ENCODE measurements at regions not wholly inside any gene's neighbourhood (a gene's known extent, or its start where the extent isn't known, plus 50 kb on each side); places are given as distances from the start of the nearest gene placed in this dataset.

DNA sequence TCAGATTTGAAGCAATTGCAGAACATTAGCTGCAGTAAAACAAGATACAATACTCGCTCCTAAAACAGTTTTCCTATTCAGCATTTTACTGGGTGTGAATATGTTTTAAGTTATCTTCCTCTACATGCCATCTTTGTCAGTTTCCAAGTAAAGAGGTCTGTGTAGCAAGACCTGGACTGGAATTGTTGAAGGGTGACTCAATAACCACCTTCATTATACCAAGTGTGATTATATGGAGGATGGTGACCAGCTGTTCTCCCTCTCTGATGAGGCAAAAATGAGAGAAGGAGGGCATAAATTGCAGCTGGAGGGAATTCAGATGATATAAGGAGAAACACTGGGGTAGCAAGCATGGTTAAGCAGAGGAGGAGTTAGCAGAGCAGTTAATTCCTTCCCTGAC lies 922.1 kb upstream of the SLIT2 start:
- Mint-ChIP-seq H3K27me3 (ENCODE audit: unreplicated experiment) (no peaks in the 10 kb centered on the region), H3K9me3 (ENCODE audit: unreplicated experiment) (no peaks in the 10 kb centered on the region), H3K4me3 (ENCODE audit: unreplicated experiment) (no peak overlapping the region), H3K27ac (ENCODE audit: unreplicated experiment) (no peak overlapping the region), H3K36me3 (ENCODE audit: unreplicated experiment) (no peaks in the 10 kb centered on the region), H3K4me1 (ENCODE audit: low read depth, unreplicated experiment) (no peaks in the 10 kb centered on the region)
- DNase-seq = no peak
- TF ChIP-seq, protein P1, sequence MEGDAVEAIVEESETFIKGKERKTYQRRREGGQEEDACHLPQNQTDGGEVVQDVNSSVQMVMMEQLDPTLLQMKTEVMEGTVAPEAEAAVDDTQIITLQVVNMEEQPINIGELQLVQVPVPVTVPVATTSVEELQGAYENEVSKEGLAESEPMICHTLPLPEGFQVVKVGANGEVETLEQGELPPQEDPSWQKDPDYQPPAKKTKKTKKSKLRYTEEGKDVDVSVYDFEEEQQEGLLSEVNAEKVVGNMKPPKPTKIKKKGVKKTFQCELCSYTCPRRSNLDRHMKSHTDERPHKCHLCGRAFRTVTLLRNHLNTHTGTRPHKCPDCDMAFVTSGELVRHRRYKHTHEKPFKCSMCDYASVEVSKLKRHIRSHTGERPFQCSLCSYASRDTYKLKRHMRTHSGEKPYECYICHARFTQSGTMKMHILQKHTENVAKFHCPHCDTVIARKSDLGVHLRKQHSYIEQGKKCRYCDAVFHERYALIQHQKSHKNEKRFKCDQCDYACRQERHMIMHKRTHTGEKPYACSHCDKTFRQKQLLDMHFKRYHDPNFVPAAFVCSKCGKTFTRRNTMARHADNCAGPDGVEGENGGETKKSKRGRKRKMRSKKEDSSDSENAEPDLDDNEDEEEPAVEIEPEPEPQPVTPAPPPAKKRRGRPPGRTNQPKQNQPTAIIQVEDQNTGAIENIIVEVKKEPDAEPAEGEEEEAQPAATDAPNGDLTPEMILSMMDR (IDR thresholded peaks at IDR 0.05; ENCODE audit: partially characterized antibody, unreplicated experiment) = no peak

DNA sequence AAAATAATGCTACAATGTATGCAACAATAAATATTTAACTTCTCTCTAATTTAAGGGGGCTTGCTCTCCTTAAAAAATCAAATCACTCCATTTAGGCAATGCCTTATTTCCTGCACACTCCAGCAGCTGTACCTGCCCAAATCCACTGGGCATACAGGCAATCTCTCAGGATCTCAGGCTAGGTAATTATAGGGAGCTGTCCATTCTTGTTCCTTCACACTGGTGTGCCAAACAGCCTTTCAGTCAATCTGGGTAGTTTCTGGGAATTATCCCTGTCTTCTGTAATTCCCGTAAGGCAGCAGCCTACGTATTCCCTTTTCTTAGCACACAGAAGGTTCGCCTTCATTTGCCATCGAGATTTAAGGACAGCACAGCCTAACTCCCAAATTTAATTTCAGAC lies 922.6 kb upstream of the SLIT2 start:
- Mint-ChIP-seq H3K4me1 (ENCODE audit: low read depth, unreplicated experiment) (no peaks in the 10 kb centered on the region), H3K27me3 (ENCODE audit: unreplicated experiment) (no peaks in the 10 kb centered on the region), H3K4me3 (ENCODE audit: unreplicated experiment) (no peak overlapping the region), H3K9me3 (ENCODE audit: unreplicated experiment) (no peaks in the 10 kb centered on the region), H3K36me3 (ENCODE audit: unreplicated experiment) (no peaks in the 10 kb centered on the region), H3K27ac (ENCODE audit: unreplicated experiment) (no peak overlapping the region)
- no peak for DNase-seq
- TF ChIP-seq, protein P1 (IDR thresholded peaks at IDR 0.05; ENCODE audit: partially characterized antibody, unreplicated experiment) = no peak

DNA sequence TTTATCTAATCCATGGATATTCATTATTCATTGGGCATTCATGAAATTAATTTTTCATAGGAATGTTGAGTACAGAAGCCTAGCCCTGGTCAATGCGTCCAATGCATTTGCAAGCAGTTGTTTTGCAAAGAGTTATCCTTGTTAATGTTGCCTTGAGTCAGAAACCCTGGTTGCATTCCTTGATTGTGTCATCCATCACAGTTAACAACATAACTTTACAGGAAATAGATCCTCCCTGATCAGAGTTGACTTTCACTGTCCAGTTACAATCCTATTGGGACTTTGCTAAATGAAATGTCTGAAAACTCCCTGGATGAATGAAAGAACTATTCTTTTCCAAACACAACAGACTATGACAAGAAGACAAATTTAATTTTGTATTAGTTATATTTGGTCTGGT lies 924.3 kb upstream of the SLIT2 start:
- Mint-ChIP-seq H3K4me3 (ENCODE audit: unreplicated experiment) (no peak overlapping the region), H3K27me3 (ENCODE audit: unreplicated experiment) (no peaks in the 10 kb centered on the region), H3K36me3 (ENCODE audit: unreplicated experiment) (no peaks in the 10 kb centered on the region), H3K9me3 (ENCODE audit: unreplicated experiment) (no peaks in the 10 kb centered on the region), H3K4me1 (ENCODE audit: low read depth, unreplicated experiment) (no peaks in the 10 kb centered on the region), H3K27ac (ENCODE audit: unreplicated experiment) (no peak overlapping the region)
- TF ChIP-seq, protein P1 (IDR thresholded peaks at IDR 0.05; ENCODE audit: partially characterized antibody, unreplicated experiment) = no peak
- no peak for DNase-seq

DNA sequence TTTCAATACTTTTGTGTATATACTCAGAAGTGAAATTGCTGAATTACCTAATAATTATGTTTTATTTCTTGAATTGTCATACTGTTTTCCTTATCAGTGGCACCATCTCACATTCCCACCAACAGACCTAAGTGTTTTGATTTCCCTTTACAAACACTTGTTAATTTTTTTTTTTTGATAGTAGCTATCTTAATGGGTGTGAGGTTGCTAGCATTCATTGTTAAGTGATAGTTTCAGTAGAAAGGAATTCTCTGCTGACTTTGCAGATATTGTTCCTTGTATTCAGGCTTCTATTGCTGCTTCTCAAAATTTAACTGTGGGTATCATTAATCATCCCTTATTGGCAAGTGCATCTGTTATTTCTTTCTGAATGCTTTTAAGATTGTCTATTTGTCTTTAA lies 927.5 kb upstream of the SLIT2 start:
- Mint-ChIP-seq H3K27me3 (ENCODE audit: unreplicated experiment) (no peaks in the 10 kb centered on the region), H3K27ac (ENCODE audit: unreplicated experiment) (no peak overlapping the region), H3K9me3 (ENCODE audit: unreplicated experiment) (no peaks in the 10 kb centered on the region), H3K36me3 (ENCODE audit: unreplicated experiment) (no peaks in the 10 kb centered on the region), H3K4me1 (ENCODE audit: low read depth, unreplicated experiment) (no peaks in the 10 kb centered on the region), H3K4me3 (ENCODE audit: unreplicated experiment) (no peak overlapping the region)
- DNase-seq = no peak
- TF ChIP-seq, protein P1 (IDR thresholded peaks at IDR 0.05; ENCODE audit: partially characterized antibody, unreplicated experiment) = no peak

DNA sequence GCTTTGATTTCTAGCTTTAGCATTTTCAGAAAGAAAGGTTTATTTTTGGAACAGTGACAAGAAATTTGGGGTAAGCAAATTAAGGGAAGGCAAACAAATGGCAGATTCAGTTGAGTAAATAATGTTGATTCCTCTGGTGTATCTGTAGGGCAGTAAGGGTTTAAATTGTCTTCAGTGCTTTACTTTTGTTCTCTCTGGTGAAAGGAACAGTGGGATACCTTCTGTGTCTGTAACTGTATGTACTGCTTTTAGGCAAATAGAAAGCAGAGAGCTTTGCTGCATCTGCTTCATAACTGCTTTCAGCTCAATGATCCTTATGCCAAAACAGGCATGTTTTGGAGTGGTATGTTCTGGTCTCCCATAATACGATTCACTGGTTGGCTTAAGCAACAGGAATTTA lies 932.1 kb upstream of the SLIT2 start:
- no peaks in the 10 kb centered on the region for H3K36me3 Mint-ChIP-seq (ENCODE audit: unreplicated experiment)
- no peak for DNase-seq
- H3K4me1 Mint-ChIP-seq (ENCODE audit: low read depth, unreplicated experiment) = no peaks in the 10 kb centered on the region
- H3K9me3 Mint-ChIP-seq (ENCODE audit: unreplicated experiment) = no peaks in the 10 kb centered on the region
- H3K4me3 Mint-ChIP-seq (ENCODE audit: unreplicated experiment) = no peak overlapping the region
- TF ChIP-seq, protein P1 (IDR thresholded peaks at IDR 0.05; ENCODE audit: partially characterized antibody, unreplicated experiment) = no peak
- no peak overlapping the region for H3K27ac Mint-ChIP-seq (ENCODE audit: unreplicated experiment)
- no peaks in the 10 kb centered on the region for H3K27me3 Mint-ChIP-seq (ENCODE audit: unreplicated experiment)

Data from glutamatergic neuron (in vitro differentiated cells).